Gastrocnemius medialis (tissue), 4 donors: ENCODE measurements at regions not wholly inside any gene's neighbourhood (a gene's known extent, or its start where the extent isn't known, plus 50 kb on each side); places are given as distances from the start of the nearest gene placed in this dataset.

Experiments used
- ATAC-seq, 2 donors: fragments of 150-250 bp; one replicate each; pipeline ENCODE4 v1.9.1; 2016
- DNase-seq, 2 donors: peaks; one replicate each; pipeline ENCODE4 v3.0.0-alpha.2; 2019
- H3K27ac ChIP-seq, 4 donors: fragments of 200-600 bp; sonication (generic); 1 replicate in 1 of 4; 2 replicates in 3 of 4; pipeline ENCODE4 v1.5.1; 2016 to 2018; ENCODE audit warnings: mild to moderate bottlenecking in 2 of 4, moderate library complexity in 1 of 4
- H3K27me3 ChIP-seq, 3 donors: fragments of 200-600 bp; sonication (generic) in 2 of 3; 1 replicate in 1 of 3; 2 replicates in 2 of 3; pipeline versions ENCODE4 v1.5.1 to v1.6.0; 2016 to 2019; ENCODE audit warnings: mild to moderate bottlenecking in 1 of 3, moderate library complexity in 1 of 3
- H3K36me3 ChIP-seq, 2 donors: fragments of 200-600 bp; sonication (generic) in 1 of 2; one replicate each; pipeline ENCODE4 v1.5.1; 2017 to 2018
- H3K4me1 ChIP-seq, 2 donors: fragments of 200-600 bp; sonication (generic) in 1 of 2; one replicate each; pipeline ENCODE4 v1.5.1; 2016 to 2017; ENCODE audit warnings: mild to moderate bottlenecking in 2 of 2
- H3K4me3 ChIP-seq, 4 donors: fragments of 200-600 bp; sonication (generic) in 3 of 4; 1 replicate in 1 of 4; 2 replicates in 3 of 4; pipeline ENCODE4 v1.5.1; 2016 to 2019; ENCODE audit warnings: mild to moderate bottlenecking in 2 of 4
- H3K9me3 ChIP-seq, 3 donors: fragments of 200-600 bp; sonication (generic) in 2 of 3; 1 replicate in 1 of 3; 2 replicates in 2 of 3; pipeline ENCODE4 v1.5.1; 2016 to 2019
- POLR2A ChIP-seq, 2 donors: fragments of 450-650 bp; IDR thresholded peaks; one replicate each; pipeline ENCODE4 v1.6.1; 2017; ENCODE audit warnings: antibody characterized with exemption in 2 of 2, mild to moderate bottlenecking in 2 of 2, moderate library complexity in 2 of 2
- in situ Hi-C, 4 donors: fragments of 200-750 bp; cut with MboI; loops; one replicate each; pipeline versions ENCODE4 v1.15.0 to v1.8.0; 2017; ENCODE audit warnings: low sequenced_read_pairs in 4 of 4
- intact Hi-C: fragments of 100-400 bp; cut with DNase I; formaldehyde crosslinking; loops from one replicate; pipeline ENCODE4 v1.15.1; 2023; ENCODE audit warnings: low total_unique reads
- TF ChIP-seq, protein P1 (sequence below), 5 experiments: fragments of 450-650 bp in 3 of 5; fragments of 200-600 bp in 2 of 5; sonication (generic) in 2 of 5; IDR thresholded peaks in 4 of 5; conservative IDR thresholded peaks in 1 of 5; 1 replicate in 4 of 5; 2 replicates in 1 of 5; pipeline ENCODE4 v1.5.1; 2016 to 2019; ENCODE audit warnings: antibody characterized with exemption in 5 of 5, mild to moderate bottlenecking in 3 of 5, moderate library complexity in 3 of 5

GRCh38 chr2:58879834-58880233 is 638.7 kb upstream of the FANCL start:
- no peaks in the 10 kb centered on the region for H3K9me3 ChIP-seq
- ATAC-seq (no peak), DNase-seq (no peak)
- no peaks in the 10 kb centered on the region for H3K4me1 ChIP-seq
- no peak overlapping the region for H3K27ac ChIP-seq
- intact Hi-C loops: no loop called here
- no peak for TF ChIP-seq POLR2A (IDR thresholded peaks at IDR 0.05)
- TF ChIP-seq, protein P1, sequence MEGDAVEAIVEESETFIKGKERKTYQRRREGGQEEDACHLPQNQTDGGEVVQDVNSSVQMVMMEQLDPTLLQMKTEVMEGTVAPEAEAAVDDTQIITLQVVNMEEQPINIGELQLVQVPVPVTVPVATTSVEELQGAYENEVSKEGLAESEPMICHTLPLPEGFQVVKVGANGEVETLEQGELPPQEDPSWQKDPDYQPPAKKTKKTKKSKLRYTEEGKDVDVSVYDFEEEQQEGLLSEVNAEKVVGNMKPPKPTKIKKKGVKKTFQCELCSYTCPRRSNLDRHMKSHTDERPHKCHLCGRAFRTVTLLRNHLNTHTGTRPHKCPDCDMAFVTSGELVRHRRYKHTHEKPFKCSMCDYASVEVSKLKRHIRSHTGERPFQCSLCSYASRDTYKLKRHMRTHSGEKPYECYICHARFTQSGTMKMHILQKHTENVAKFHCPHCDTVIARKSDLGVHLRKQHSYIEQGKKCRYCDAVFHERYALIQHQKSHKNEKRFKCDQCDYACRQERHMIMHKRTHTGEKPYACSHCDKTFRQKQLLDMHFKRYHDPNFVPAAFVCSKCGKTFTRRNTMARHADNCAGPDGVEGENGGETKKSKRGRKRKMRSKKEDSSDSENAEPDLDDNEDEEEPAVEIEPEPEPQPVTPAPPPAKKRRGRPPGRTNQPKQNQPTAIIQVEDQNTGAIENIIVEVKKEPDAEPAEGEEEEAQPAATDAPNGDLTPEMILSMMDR (IDR thresholded peaks at IDR 0.05 in 4 of 5, conservative IDR thresholded peaks at IDR 0.05 in 1 of 5): no peak
- H3K36me3 ChIP-seq: no peaks in the 10 kb centered on the region
- no peak overlapping the region for H3K4me3 ChIP-seq
- in situ Hi-C loops: no loop called here
- H3K27me3 ChIP-seq: no peaks in the 10 kb centered on the region

DNA sequence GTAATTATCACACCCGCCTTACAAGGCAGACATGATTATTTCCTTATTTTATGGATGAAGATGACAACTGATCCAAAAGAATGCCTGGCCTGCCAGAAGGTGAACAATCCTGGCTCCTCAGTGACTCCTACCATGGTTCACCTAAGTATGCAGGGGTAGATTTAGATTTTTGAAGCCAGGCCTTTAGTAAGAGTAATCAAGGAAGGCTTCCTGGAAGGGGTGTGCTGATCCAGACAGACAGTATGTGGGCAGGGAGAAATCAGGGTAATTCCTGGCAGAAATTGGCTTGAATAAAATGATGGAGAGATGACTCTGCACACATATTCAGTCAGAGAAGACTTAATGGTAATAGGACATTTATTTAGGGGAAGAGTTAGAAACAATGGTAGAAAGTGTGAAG is 637.7 kb upstream of the FANCL start:
- in situ Hi-C loops: no loop called here
- Histone ChIP-seq H3K27ac (no peak overlapping the region), H3K36me3 (no peaks in the 10 kb centered on the region), H3K4me3 (no peak overlapping the region), H3K27me3 (no peaks in the 10 kb centered on the region), H3K9me3 (no peaks in the 10 kb centered on the region), H3K4me1 (no peaks in the 10 kb centered on the region)
- DNase-seq (no peak), ATAC-seq (no peak)
- intact Hi-C loops: no loop called here
- TF ChIP-seq, protein P1 (IDR thresholded peaks at IDR 0.05 in 4 of 5, conservative IDR thresholded peaks at IDR 0.05 in 1 of 5): no peak
- no peak for TF ChIP-seq POLR2A (IDR thresholded peaks at IDR 0.05)

DNA sequence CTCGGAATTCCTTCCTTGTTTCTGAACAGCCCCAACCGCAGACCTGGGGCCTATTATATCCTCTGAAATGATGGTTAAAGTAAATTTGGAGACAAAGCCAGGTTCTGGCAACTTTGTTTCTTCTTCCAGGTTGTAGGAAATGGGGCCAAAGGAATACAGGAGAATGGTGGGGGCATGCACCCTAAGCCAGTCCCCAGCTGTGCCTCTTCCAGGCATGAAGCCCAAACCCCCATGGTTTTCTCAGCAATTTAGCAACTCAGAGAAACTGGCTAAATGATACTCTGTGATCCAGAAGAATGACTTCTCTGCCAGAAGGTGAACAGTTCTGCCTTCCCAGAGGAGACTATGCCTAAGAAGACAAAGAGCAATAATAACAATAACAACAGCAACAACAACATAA is 635.0 kb upstream of the FANCL start:
- ATAC-seq (no peak), DNase-seq (no peak)
- intact Hi-C loops (no loop called here), in situ Hi-C loops (no loop called here)
- Histone ChIP-seq H3K9me3 (no peaks in the 10 kb centered on the region), H3K27ac (no peak overlapping the region), H3K4me1 (no peaks in the 10 kb centered on the region), H3K4me3 (no peak overlapping the region), H3K36me3 (no peaks in the 10 kb centered on the region), H3K27me3 (no peaks in the 10 kb centered on the region)
- TF ChIP-seq, protein P1 (IDR thresholded peaks at IDR 0.05 in 4 of 5, conservative IDR thresholded peaks at IDR 0.05 in 1 of 5): no peak
- no peak for TF ChIP-seq POLR2A (IDR thresholded peaks at IDR 0.05)

DNA sequence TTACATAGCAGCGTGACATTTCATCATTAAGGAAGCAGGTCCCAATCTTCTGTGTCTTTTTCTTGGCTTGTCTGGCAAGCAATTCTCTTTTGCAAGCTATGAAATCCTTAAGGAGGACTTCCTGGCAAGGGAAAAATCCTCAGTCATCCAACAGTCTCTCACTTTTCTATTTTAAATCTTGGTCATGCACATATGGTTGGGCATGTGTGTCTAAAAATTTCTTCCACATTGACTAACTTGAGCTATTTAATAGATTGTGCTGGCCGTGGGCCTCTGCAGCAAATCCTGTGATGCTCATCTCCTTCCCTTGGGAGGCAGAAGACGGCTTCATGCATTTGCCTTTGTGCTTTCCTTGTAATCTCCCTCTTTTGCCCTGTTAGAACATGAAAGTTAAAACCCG is 634.3 kb upstream of the FANCL start:
- H3K9me3 ChIP-seq: no peaks in the 10 kb centered on the region
- H3K36me3 ChIP-seq: no peaks in the 10 kb centered on the region
- DNase-seq (no peak), ATAC-seq (no peak)
- no peak for TF ChIP-seq POLR2A (IDR thresholded peaks at IDR 0.05)
- TF ChIP-seq, protein P1 (IDR thresholded peaks at IDR 0.05 in 4 of 5, conservative IDR thresholded peaks at IDR 0.05 in 1 of 5): no peak
- H3K27ac ChIP-seq: no peak overlapping the region
- no peak overlapping the region for H3K4me3 ChIP-seq
- no peaks in the 10 kb centered on the region for H3K27me3 ChIP-seq
- in situ Hi-C loops: no loop called here
- intact Hi-C loops: no loop called here
- no peaks in the 10 kb centered on the region for H3K4me1 ChIP-seq

GRCh38 chr2:58871469-58872142 is 630.5 kb upstream of the FANCL start:
- H3K27me3 ChIP-seq: no peaks in the 10 kb centered on the region
- no peak overlapping the region for H3K4me3 ChIP-seq
- H3K27ac ChIP-seq: no peak overlapping the region
- no peak for DNase-seq
- intact Hi-C loops: no loop called here
- no peaks in the 10 kb centered on the region for H3K4me1 ChIP-seq
- no peaks in the 10 kb centered on the region for H3K36me3 ChIP-seq
- TF ChIP-seq, protein P1 (IDR thresholded peaks at IDR 0.05 in 4 of 5, conservative IDR thresholded peaks at IDR 0.05 in 1 of 5): no peak
- H3K9me3 ChIP-seq: no peaks in the 10 kb centered on the region
- in situ Hi-C loops: no loop called here
- ATAC-seq: no peak
